ES-I3 (cell line): ENCODE measurements at regions not wholly inside any gene's neighbourhood (a gene's known extent, or its start where the extent isn't known, plus 50 kb on each side); places are given as distances from the start of the nearest gene placed in this dataset.

Source experiments
- H3K36me3 ChIP-seq: 2 replicates; pipeline ENCODE4 v1.6.1; 2013; ENCODE audit warnings: mild to moderate bottlenecking, low read length, control low read depth, moderate library complexity; ENCODE audit not compliant: insufficient read depth
- H3K4me1 ChIP-seq: 2 replicates; pipeline ENCODE4 v1.6.1; 2013; ENCODE audit warnings: mild to moderate bottlenecking, control low read depth, low read length; ENCODE audit not compliant: insufficient read depth
- H3K9ac ChIP-seq: 2 replicates; pipeline ENCODE4 v1.6.1; 2013; ENCODE audit warnings: low read depth, mild to moderate bottlenecking, low read length, moderate library complexity
- H3K9me3 ChIP-seq: 2 replicates; pipeline ENCODE4 v1.6.1; 2013; ENCODE audit warnings: mild to moderate bottlenecking, low read length, moderate library complexity; ENCODE audit not compliant: control insufficient read depth, insufficient read depth

- H3K9me3 ChIP-seq = no peaks in the 10 kb centered on the region
- H3K4me1 ChIP-seq = no peaks in the 10 kb centered on the region
- H3K9ac ChIP-seq = no peak overlapping the region
- H3K36me3 ChIP-seq = no peaks in the 10 kb centered on the region
These were observed 103.3 kb upstream of the ZNF608 start for GRCh38 chr5:124849774-124850173.

GRCh38 chr5:124856726-124857125 lies 110.3 kb upstream of the ZNF608 start:
- no peak overlapping the region for H3K9ac ChIP-seq
- no peaks in the 10 kb centered on the region for H3K36me3 ChIP-seq
- H3K4me1 ChIP-seq = no peaks in the 10 kb centered on the region
- no peaks in the 10 kb centered on the region for H3K9me3 ChIP-seq

DNA sequence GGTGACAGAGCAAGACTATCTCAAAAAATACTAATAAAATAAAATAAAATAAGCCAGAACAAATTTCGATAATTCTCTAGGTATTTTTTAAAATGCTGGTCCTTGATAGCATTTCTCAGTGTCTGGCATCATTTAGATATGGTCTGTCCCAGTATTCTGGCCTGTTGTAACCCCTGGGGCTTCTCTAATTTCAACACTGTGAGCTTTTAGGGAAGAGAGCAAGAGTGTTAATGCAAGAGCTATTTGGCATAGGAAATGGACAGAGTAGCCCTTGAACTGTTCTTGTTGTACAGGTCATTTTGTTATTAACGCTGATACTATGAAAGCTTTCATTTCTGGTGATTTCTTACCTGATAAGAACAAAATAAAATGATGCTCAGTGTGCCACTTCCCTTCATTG lies 112.2 kb upstream of the ZNF608 start:
- Histone ChIP-seq H3K36me3 (no peaks in the 10 kb centered on the region), H3K9ac (no peak overlapping the region), H3K4me1 (no peaks in the 10 kb centered on the region), H3K9me3 (no peaks in the 10 kb centered on the region)

DNA sequence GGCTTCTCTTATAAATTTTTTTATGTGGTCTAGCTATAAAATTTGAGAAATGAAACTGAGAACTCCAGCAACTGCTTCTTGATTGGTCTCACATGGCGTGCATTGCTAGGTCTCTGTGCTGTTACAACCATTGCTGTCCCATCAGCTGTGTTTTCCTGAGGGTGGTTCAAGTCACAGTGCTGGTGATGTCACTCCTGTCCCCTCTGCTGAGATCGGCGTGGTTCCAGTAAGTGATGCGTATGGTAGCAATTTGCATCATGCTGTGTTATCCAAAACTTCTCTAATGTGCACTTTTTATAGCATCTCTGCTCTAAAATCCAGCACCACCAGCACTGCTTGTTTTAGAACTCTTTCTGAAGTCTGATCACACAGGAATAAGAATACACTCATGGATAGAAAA lies 112.6 kb upstream of the ZNF608 start:
- no peaks in the 10 kb centered on the region for H3K36me3 ChIP-seq
- no peak overlapping the region for H3K9ac ChIP-seq
- no peaks in the 10 kb centered on the region for H3K4me1 ChIP-seq
- H3K9me3 ChIP-seq = no peaks in the 10 kb centered on the region; the same call in 1 of the 2 replicates

DNA sequence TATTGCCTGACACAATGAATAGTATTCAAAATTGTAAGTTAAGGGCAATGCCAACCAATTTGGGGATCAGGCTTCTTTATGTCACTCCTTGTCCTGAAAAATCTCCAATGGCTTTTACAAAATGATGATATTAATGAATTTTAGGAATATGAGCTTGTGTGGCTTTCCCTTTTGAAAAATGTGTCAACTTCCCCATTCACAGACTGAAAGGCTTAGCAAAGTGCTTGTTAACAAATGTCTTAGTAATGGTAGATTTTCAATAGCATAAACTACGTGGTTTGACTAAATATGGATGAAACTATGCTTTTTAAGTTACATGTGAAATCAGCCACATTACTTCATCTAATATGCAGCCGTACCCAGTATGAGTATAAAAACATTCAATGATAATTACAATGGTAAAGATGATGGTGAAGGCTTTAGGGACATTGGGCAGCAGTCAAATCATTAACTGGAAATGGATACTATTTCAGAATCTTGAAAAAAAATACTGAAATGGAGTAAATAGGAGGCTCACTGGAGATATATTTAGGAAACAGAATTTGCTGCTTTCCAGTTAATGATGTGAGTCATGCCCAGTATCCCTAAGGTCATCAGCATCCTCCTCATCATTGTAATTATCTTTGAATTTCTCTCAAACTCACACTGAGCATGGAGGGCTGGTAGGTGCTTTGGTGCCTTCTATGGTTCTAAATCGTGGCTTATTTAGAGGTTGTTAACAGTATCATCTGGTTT lies 113.3 kb upstream of the ZNF608 start:
- H3K36me3 ChIP-seq = no peaks in the 10 kb centered on the region
- H3K9me3 ChIP-seq = no peaks in the 10 kb centered on the region; the same call in 1 of the 2 replicates
- no peak overlapping the region for H3K9ac ChIP-seq
- H3K4me1 ChIP-seq = no peaks in the 10 kb centered on the region

DNA sequence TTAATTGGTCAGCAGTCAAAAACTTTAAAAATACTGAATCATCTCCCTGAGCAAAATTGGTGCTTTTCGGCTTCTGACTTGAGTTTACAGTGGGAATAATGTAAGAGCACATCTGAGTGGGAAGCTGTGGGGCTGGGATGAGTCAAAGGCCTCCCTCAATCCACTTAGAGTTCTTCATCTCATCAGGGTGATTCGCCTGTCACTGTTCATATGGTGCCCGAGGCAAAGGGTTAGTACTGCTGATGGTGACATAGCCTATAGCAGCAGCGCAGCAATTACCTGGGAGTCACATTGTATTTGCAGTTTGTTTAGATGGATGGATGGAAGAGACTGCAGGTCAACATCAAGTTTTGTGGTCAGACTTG lies 113.8 kb upstream of the ZNF608 start:
- no peaks in the 10 kb centered on the region; the same call in 1 of the 2 replicates for H3K36me3 ChIP-seq
- no peaks in the 10 kb centered on the region; the same call in 1 of the 2 replicates for H3K9me3 ChIP-seq
- H3K9ac ChIP-seq = no peak overlapping the region
- no peaks in the 10 kb centered on the region for H3K4me1 ChIP-seq

- Histone ChIP-seq H3K36me3 (no peaks in the 10 kb centered on the region; the same call in 1 of the 2 replicates), H3K9me3 (no peaks in the 10 kb centered on the region; the same call in 1 of the 2 replicates), H3K4me1 (peaks cover 10% of the 10 kb centered on the region; the same call in 1 of the 2 replicates), H3K9ac (no peak overlapping the region)
These were observed 118.6 kb upstream of the ZNF608 start for GRCh38 chr5:124865066-124865465.

DNA sequence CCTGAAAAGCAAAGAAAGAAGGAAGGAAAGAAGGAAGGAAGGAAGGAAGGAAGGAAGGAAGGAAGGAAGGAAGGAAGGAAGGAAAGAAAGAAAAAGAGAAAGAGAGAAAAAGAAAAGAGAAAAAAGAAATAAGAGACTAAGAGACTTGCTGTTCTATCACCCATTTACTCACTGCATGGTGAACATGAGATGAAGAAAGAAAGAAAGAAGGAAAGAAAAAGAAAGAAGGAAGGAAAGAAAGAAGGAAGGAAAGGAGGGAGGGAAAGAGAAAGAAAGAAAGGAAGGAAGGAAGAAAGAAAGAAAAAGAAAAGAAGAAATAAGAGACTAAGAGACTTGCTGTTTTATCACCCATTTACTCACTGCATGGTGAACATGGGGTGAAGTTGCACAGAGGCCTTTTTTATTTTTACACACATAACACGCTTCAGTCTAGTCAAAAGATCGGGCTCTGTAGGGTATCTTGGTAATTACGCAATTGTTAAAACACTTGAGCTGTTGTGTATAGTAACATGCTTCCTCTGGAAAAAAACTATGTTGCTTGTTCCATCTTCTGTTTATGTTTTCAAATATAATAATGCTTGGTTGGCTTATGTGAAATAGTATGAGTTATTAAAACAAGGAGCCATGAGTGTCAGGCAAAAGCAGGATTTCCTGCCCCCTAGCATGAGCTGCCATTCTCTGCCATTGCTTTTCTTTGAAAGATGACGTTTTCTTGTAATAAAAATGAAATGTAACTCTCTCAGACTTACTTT lies 119.3 kb upstream of the ZNF608 start:
- Histone ChIP-seq H3K4me1 (peaks cover 10% of the 10 kb centered on the region; the same call in 1 of the 2 replicates), H3K9ac (no peak overlapping the region), H3K36me3 (no peaks in the 10 kb centered on the region; the same call in 1 of the 2 replicates), H3K9me3 (no peaks in the 10 kb centered on the region; the same call in 1 of the 2 replicates)

- Histone ChIP-seq H3K9ac (no peak overlapping the region), H3K4me1 (peaks cover 10% of the 10 kb centered on the region; the same call in 1 of the 2 replicates), H3K36me3 (no peaks in the 10 kb centered on the region; the same call in 1 of the 2 replicates), H3K9me3 (no peaks in the 10 kb centered on the region; the same call in 1 of the 2 replicates)
These were observed 120.1 kb upstream of the ZNF608 start for GRCh38 chr5:124866355-124867136.

- no peak overlapping the region for H3K9ac ChIP-seq
- no peaks in the 10 kb centered on the region; the same call in 1 of the 2 replicates for H3K36me3 ChIP-seq
- H3K9me3 ChIP-seq = no peaks in the 10 kb centered on the region; the same call in 1 of the 2 replicates
- H3K4me1 ChIP-seq = peaks cover 10% of the 10 kb centered on the region; the same call in 1 of the 2 replicates
These were observed 120.8 kb upstream of the ZNF608 start for GRCh38 chr5:124867137-124867704.

DNA sequence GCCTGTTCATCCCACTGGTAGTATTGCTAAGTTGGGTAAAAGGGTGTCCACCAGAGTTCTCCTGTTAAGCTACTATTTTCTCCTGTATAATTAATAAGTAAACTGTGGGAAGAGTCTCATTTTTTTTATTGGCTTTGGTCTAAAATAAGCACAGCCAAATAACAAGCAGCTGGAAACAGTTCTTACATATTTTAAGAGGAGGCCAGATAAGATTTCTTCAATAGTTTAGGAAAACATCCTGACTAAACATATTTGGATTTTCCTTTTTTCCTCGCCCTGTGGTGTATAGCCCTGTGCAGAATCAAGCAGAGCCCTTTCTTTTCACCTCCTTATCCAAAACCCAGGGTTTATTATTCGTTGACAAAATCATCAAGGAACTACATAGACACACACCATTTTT lies 122.2 kb upstream of the ZNF608 start:
- Histone ChIP-seq H3K9ac (no peak overlapping the region), H3K4me1 (peaks cover 10% of the 10 kb centered on the region; the same call in 1 of the 2 replicates), H3K36me3 (no peaks in the 10 kb centered on the region; the same call in 1 of the 2 replicates), H3K9me3 (no peaks in the 10 kb centered on the region; the same call in 1 of the 2 replicates)

DNA sequence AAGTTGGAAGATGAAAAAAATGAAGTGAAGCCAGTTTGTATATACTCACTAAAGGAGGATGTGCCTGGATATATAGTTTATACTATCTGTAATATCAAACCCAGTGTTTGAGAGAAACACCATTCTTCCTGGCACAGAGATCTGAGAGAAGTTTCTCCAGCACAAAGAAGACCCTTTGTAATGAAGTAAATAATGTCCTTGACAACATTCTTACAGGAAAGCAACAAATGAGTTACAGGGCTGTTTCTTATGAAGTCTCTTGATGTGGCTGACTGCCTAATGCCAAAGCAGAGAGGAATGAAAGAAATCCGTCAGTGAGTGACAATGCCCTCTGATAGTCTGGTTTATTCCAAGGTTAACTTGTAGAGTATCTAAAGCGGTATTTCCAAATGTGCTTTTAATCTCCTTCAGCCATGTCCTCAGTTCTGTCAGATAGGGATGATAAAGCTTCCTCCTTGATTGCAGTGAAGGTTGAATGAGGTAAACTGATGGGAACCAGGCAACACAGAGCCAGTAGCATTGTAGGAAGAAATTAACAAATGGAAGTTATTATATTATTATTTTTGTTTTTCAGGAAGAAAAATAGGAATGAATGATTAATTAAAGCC lies 123.1 kb upstream of the ZNF608 start:
- H3K4me1 ChIP-seq = peaks cover 10% of the 10 kb centered on the region; the same call in 1 of the 2 replicates
- H3K36me3 ChIP-seq = no peaks in the 10 kb centered on the region; the same call in 1 of the 2 replicates
- peaks cover 2% of the 10 kb centered on the region; the same call in 1 of the 2 replicates for H3K9me3 ChIP-seq
- no peak overlapping the region for H3K9ac ChIP-seq

- no peak overlapping the region for H3K9ac ChIP-seq
- H3K9me3 ChIP-seq = peaks cover 2% of the 10 kb centered on the region; the same call in 1 of the 2 replicates
- H3K4me1 ChIP-seq = peaks cover 10% of the 10 kb centered on the region
- no peaks in the 10 kb centered on the region for H3K36me3 ChIP-seq
These were observed 123.6 kb upstream of the ZNF608 start for GRCh38 chr5:124870070-124870469.
